ENCODE measurements at regions not wholly inside any gene's neighbourhood (a gene's known extent, or its start where the extent isn't known, plus 50 kb on each side); places are given as distances from the start of the nearest gene placed in this dataset.

DNA sequence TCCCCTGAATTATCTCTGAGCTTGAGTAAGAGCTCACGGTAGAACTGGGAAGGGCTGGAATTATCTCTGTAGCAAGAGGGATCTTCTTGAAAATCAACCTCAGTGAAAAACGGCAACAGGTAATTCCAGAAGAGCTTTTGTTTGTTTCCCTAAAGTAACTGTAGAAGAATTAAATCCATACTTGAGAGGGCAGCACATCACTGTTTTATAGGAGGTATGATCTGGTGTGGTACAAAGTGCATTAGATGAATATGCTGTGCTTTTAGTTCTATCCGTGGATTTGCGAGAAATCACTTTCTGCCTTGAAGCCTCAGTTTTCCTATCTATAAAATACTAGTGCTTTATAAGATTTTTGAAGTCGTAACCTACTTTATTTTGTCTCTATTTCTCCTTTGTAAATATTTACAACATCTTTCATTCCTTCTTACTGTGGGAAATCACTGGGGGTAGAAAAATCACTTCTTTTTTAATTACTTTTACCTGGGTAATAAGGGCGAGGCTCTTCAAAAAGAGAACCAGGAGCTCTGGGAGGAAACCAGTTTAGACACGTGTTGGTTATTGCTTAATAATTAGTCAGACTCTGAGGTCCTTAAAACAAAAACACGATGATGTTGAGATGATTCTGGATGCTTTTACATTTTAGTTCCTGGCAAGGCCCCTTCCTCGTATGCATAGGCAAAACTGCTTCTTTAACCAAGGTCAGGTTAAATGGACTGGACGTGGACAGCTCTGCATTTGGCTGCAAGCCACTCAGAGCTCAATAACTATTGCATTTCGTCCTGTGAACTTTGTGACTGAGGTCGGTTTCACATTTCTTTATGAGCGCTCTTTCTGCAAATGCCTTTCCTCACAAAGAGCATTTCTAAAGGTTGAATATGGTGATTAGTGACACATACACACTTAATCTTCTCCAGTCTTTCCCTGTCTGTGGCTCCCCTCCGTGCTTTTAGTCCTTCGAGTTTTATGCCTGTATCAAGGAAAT is 376.1 kb downstream of the BRINP1 start:
- TF ChIP-seq, protein P1, sequence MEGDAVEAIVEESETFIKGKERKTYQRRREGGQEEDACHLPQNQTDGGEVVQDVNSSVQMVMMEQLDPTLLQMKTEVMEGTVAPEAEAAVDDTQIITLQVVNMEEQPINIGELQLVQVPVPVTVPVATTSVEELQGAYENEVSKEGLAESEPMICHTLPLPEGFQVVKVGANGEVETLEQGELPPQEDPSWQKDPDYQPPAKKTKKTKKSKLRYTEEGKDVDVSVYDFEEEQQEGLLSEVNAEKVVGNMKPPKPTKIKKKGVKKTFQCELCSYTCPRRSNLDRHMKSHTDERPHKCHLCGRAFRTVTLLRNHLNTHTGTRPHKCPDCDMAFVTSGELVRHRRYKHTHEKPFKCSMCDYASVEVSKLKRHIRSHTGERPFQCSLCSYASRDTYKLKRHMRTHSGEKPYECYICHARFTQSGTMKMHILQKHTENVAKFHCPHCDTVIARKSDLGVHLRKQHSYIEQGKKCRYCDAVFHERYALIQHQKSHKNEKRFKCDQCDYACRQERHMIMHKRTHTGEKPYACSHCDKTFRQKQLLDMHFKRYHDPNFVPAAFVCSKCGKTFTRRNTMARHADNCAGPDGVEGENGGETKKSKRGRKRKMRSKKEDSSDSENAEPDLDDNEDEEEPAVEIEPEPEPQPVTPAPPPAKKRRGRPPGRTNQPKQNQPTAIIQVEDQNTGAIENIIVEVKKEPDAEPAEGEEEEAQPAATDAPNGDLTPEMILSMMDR (conservative IDR thresholded peaks at IDR 0.05; ENCODE audit: low read depth in 2 of 2) = no peak
- no peak for TF ChIP-seq POLR2AphosphoS5 (IDR thresholded peaks at IDR 0.05; ENCODE audit: low read depth)
- TF ChIP-seq, protein P2, sequence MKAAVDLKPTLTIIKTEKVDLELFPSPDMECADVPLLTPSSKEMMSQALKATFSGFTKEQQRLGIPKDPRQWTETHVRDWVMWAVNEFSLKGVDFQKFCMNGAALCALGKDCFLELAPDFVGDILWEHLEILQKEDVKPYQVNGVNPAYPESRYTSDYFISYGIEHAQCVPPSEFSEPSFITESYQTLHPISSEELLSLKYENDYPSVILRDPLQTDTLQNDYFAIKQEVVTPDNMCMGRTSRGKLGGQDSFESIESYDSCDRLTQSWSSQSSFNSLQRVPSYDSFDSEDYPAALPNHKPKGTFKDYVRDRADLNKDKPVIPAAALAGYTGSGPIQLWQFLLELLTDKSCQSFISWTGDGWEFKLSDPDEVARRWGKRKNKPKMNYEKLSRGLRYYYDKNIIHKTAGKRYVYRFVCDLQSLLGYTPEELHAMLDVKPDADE (IDR thresholded peaks at IDR 0.05) = no peak

Measured in GM23338 (cell line).